Activated B cell treated with CpG ODN at 0.5 μM for 24 hours (primary cell): ENCODE measurements at regions not wholly inside any gene's neighbourhood (a gene's known extent, or its start where the extent isn't known, plus 50 kb on each side); places are given as distances from the start of the nearest gene placed in this dataset.

ENCODE experiments used
- ATAC-seq: fragments of 200-7000 bp; cut with Tn5 transposase; one replicate; pipeline ENCODE4 v1.10.0; 2021; ENCODE audit warnings: low read depth, mild to moderate bottlenecking, moderate library complexity
- CTCF ChIA-PET: fragments of 350-600 bp; sonication (Branson Sonifier 250); formaldehyde crosslinking; loops from one replicate; lab custom pipeline; 2021; ENCODE audit warnings: antibody characterized with exemption; lab: Charles Lee
- POLR2A ChIA-PET: fragments of 350-600 bp; sonication (Branson Sonifier 250); formaldehyde crosslinking; loops from one replicate; lab custom pipeline; 2021; ENCODE audit warnings: antibody characterized with exemption; lab: Charles Lee
- DNase-seq: peaks from one replicate; pipeline ENCODE4 v3.0.0; 2022
- H3K27ac Mint-ChIP-seq: one replicate; pipeline ENCODE4 v1.8.0; 2020; ENCODE audit warnings: mixed read lengths
- H3K27me3 Mint-ChIP-seq: one replicate; pipeline ENCODE4 v1.8.0; 2021; ENCODE audit warnings: mixed read lengths
- H3K36me3 Mint-ChIP-seq: one replicate; pipeline ENCODE4 v1.8.0; 2021; ENCODE audit warnings: low read depth, mixed read lengths
- H3K4me1 Mint-ChIP-seq: one replicate; pipeline ENCODE4 v1.8.0; 2021; ENCODE audit warnings: mixed read lengths
- H3K4me3 Mint-ChIP-seq: one replicate; pipeline ENCODE4 v1.8.0; 2020; ENCODE audit warnings: mild to moderate bottlenecking, mixed read lengths
- H3K9me3 Mint-ChIP-seq: one replicate; pipeline ENCODE4 v1.8.0; 2020; ENCODE audit warnings: mixed read lengths
- CTCF ChIP-seq: fragments of 200-600 bp; IDR thresholded peaks from one replicate; pipeline ENCODE4 v1.8.0; 2022; ENCODE audit warnings: antibody characterized with exemption, mild to moderate bottlenecking
- intact Hi-C: fragments of 100-400 bp; cut with micrococcal nuclease; formaldehyde crosslinking; loops from one replicate; pipeline ENCODE4 v1.15.1; 2024

DNA sequence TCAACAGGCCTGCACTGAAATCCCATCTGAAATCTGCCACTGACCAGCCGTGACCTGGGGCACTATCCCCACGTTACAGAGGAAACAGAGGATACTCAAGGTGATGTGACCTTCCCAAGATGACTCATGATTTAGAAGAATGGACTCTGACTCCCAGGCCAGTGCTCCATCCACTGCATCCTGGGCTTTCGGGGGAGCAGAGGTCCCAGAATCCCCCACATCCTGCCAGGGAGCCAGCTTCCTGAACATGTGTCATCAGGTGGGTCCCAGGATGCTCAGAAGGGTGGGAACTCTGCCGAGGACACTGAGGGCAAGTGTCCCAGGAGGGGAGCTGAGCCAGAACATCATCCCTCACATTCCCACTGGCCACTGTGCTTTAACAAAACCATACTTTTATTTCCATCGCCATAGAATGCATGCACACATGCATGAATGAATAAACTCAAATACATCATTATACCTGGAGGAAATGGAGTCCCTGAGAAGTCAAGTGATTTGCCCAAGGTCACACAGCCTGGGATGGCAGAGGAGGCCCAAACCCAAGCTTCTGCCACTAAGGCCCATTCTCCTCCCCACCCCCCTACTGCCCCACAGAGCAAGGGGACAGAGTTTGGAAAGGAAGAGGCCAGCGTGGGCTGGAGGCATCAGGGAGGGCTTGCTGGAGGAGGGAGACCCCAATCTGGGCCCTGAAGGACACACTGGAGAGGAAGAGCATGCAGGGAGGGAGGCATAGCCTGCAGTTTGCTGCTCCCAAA, 189.4 kb downstream of the MATN1 start:
- no peaks in the 10 kb centered on the region for H3K9me3 Mint-ChIP-seq
- POLR2A ChIA-PET = no interaction called here
- intact Hi-C loops = no loop called here
- no peaks in the 10 kb centered on the region for H3K36me3 Mint-ChIP-seq
- peaks cover 12% of the 10 kb centered on the region for H3K27me3 Mint-ChIP-seq
- no peaks in the 10 kb centered on the region for H3K4me1 Mint-ChIP-seq
- no peak overlapping the region for H3K27ac Mint-ChIP-seq
- ATAC-seq (no peak), DNase-seq (no peak)
- CTCF ChIA-PET = no interaction called here
- TF ChIP-seq CTCF = no peak
- H3K4me3 Mint-ChIP-seq = no peak overlapping the region

GRCh38 chr1:30533141-30533540, 190.2 kb downstream of the MATN1 start:
- ChIA-PET CTCF (no interaction called here), POLR2A (no interaction called here)
- ATAC-seq = no peak
- H3K27ac Mint-ChIP-seq = no peak overlapping the region
- H3K9me3 Mint-ChIP-seq = no peaks in the 10 kb centered on the region
- intact Hi-C loops = no loop called here
- no peak for TF ChIP-seq CTCF
- no peak overlapping the region for H3K4me3 Mint-ChIP-seq
- no peak for DNase-seq
- H3K36me3 Mint-ChIP-seq = no peaks in the 10 kb centered on the region
- H3K27me3 Mint-ChIP-seq = peaks cover 12% of the 10 kb centered on the region
- no peaks in the 10 kb centered on the region for H3K4me1 Mint-ChIP-seq

GRCh38 chr1:30532621-30533020, 190.8 kb downstream of the MATN1 start:
- H3K4me1 Mint-ChIP-seq = no peaks in the 10 kb centered on the region
- no peak overlapping the region for H3K4me3 Mint-ChIP-seq
- no peaks in the 10 kb centered on the region for H3K9me3 Mint-ChIP-seq
- ChIA-PET POLR2A (no interaction called here), CTCF (no interaction called here)
- TF ChIP-seq CTCF = no peak
- H3K27me3 Mint-ChIP-seq = peaks cover 12% of the 10 kb centered on the region
- ATAC-seq (no peak), DNase-seq (no peak)
- intact Hi-C loops = no loop called here
- no peaks in the 10 kb centered on the region for H3K36me3 Mint-ChIP-seq
- H3K27ac Mint-ChIP-seq = no peak overlapping the region

- no peaks in the 10 kb centered on the region for H3K4me1 Mint-ChIP-seq
- DNase-seq (no peak), ATAC-seq (no peak)
- ChIA-PET POLR2A (interaction anchor here (0.5 kb wide), 1 partner anchor 63 kb away, joined by 5 read pairs; no protein-coding TSS in a partner anchor), CTCF (no interaction called here)
- no peaks in the 10 kb centered on the region for H3K9me3 Mint-ChIP-seq
- intact Hi-C loops = no loop called here
- H3K36me3 Mint-ChIP-seq = no peaks in the 10 kb centered on the region
- no peak overlapping the region for H3K4me3 Mint-ChIP-seq
- H3K27me3 Mint-ChIP-seq = peaks cover 11% of the 10 kb centered on the region
- TF ChIP-seq CTCF = no peak
- no peak overlapping the region for H3K27ac Mint-ChIP-seq
Observed at GRCh38 chr1:30527511-30528140, 195.8 kb downstream of the MATN1 start.

DNA sequence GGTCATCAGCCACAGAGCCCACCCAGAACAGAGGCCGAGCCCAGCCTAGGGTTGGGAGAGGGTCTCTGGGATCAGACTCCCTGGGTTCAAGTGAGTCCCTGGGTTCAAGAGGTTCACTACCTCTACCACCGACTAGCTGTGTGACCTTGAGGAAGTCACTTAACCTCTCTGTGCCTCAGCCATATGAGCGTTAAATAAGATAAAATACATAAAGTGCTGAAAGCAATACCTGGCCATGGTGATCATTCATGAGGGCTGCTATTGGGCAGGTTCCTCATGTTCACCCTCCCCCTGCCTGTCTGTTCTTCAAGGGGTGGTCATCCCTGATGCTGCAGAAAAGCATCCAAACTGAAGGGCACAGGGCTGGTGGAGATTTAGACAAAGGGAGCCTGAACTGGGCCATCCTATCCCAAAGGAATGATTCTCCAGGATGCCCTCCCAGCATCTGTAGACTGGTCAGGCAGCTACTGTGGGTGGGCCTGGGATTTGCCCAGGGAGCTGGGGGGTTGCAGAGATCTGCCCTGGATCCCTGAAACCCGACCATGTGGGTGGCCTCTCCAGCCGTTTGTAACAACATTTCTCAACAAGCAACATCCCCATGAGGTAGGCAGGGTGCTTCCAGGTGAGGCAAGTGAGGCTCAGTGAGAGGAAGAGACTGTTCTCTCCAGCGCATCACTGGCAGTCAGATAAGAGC, 196.6 kb downstream of the MATN1 start:
- Mint-ChIP-seq H3K36me3 (no peaks in the 10 kb centered on the region), H3K4me1 (no peaks in the 10 kb centered on the region), H3K27ac (no peak overlapping the region), H3K9me3 (no peaks in the 10 kb centered on the region), H3K4me3 (no peak overlapping the region), H3K27me3 (peaks cover 16% of the 10 kb centered on the region)
- ATAC-seq (no peak), DNase-seq (no peak)
- POLR2A ChIA-PET = no interaction called here
- intact Hi-C loops = no loop called here
- no peak for TF ChIP-seq CTCF
- CTCF ChIA-PET = no interaction called here
